Astrocyte (in vitro differentiated cells and primary cell): ENCODE measurements at regions not wholly inside any gene's neighbourhood (a gene's known extent, or its start where the extent isn't known, plus 50 kb on each side); places are given as distances from the start of the nearest gene placed in this dataset.
A peak's percentile ranks its signal among the peaks of the same experiment; 100 is the strongest.

Experiments used
- DNase-seq: peaks from one replicate; pipeline ENCODE4 v3.0.0-alpha.2; 2010; ENCODE audit warnings: low read depth
- FAIRE-seq: peaks from 2 replicates; lab custom pipeline; 2011; peaks lifted over from hg19 to GRCh38; lab: Jason Lieb, UNC
- H2AFZ ChIP-seq: 2 replicates; pipeline ENCODE4 v1.6.0; 2012; ENCODE audit warnings: low read depth, low read length, inconsistent platforms
- H3K27ac ChIP-seq: 2 replicates; pipeline ENCODE4 v1.5.1; 2011; ENCODE audit warnings: low read depth, low read length, inconsistent platforms
- H3K27me3 ChIP-seq: 2 replicates; pipeline ENCODE4 v1.6.0; 2011; ENCODE audit warnings: low read length, inconsistent platforms; ENCODE audit not compliant: insufficient read depth
- H3K36me3 ChIP-seq: 2 replicates; pipeline ENCODE4 v1.5.1; 2011; ENCODE audit warnings: low read length, inconsistent platforms; ENCODE audit not compliant: insufficient read depth
- H3K4me1 ChIP-seq: 2 replicates; pipeline ENCODE4 v1.5.1; 2011; ENCODE audit warnings: low read length, inconsistent platforms; ENCODE audit not compliant: insufficient read depth
- H3K4me2 ChIP-seq: 2 replicates; pipeline ENCODE4 v1.6.0; 2012; ENCODE audit warnings: low read length, inconsistent platforms
- H3K4me3 ChIP-seq: 2 replicates; pipeline ENCODE4 v1.5.1; 2011; ENCODE audit warnings: low read depth, mild to moderate bottlenecking, low read length, inconsistent platforms; ENCODE audit not compliant: insufficient read depth
- H3K79me2 ChIP-seq: 2 replicates; pipeline ENCODE4 v1.6.0; 2012; ENCODE audit warnings: mild to moderate bottlenecking, low read length, inconsistent platforms; ENCODE audit not compliant: insufficient read depth
- H3K9ac ChIP-seq: 2 replicates; pipeline ENCODE4 v1.6.0; 2012; ENCODE audit warnings: mild to moderate bottlenecking, low read length, inconsistent platforms
- H3K9me3 ChIP-seq: 2 replicates; pipeline ENCODE4 v1.5.1; 2012; ENCODE audit warnings: low read depth, mild to moderate bottlenecking, low read length, inconsistent platforms; ENCODE audit not compliant: insufficient read depth
- H4K20me1 ChIP-seq: 2 replicates; pipeline ENCODE4 v1.6.0; 2012; ENCODE audit warnings: low read length, inconsistent platforms; ENCODE audit not compliant: insufficient read depth
- H3K27ac Mint-ChIP-seq: one replicate; pipeline ENCODE4 v1.8.0; 2021; ENCODE audit warnings: mild to moderate bottlenecking, mixed read lengths; ENCODE audit not compliant: unreplicated experiment
- H3K27me3 Mint-ChIP-seq: one replicate; pipeline ENCODE4 v1.8.0; 2021; ENCODE audit warnings: low read depth, mixed read lengths; ENCODE audit not compliant: unreplicated experiment
- H3K36me3 Mint-ChIP-seq: one replicate; pipeline ENCODE4 v1.8.0; 2021; ENCODE audit warnings: low read depth, mixed read lengths; ENCODE audit not compliant: unreplicated experiment
- H3K4me1 Mint-ChIP-seq: one replicate; pipeline ENCODE4 v1.8.0; 2021; ENCODE audit warnings: low read depth, mixed read lengths; ENCODE audit not compliant: unreplicated experiment
- H3K4me3 Mint-ChIP-seq: one replicate; pipeline ENCODE4 v1.8.0; 2021; ENCODE audit warnings: mild to moderate bottlenecking, moderate library complexity, mixed read lengths; ENCODE audit not compliant: unreplicated experiment
- H3K9me3 Mint-ChIP-seq: one replicate; pipeline ENCODE4 v1.8.0; 2021; ENCODE audit warnings: mild to moderate bottlenecking, mixed read lengths; ENCODE audit not compliant: unreplicated experiment
- CTCF ChIP-seq: IDR thresholded peaks from 2 replicates; pipeline ENCODE4 v1.5.1; 2011; ENCODE audit warnings: low read depth, mild to moderate bottlenecking, inconsistent platforms, low read length, moderate library complexity; ENCODE audit not compliant: insufficient read depth
- EZH2 ChIP-seq: IDR thresholded peaks from 2 replicates; pipeline ENCODE4 v1.6.1; 2012; ENCODE audit warnings: mild to moderate bottlenecking, low read length, inconsistent platforms; ENCODE audit not compliant: insufficient read depth

GRCh38 chr2:111628221-111628620, 255.8 kb downstream of the ANAPC1 start:
- Mint-ChIP-seq H3K4me1 (peaks cover 9% of the 10 kb centered on the region), H3K4me3 (no peak overlapping the region), H3K9me3 (peaks cover 21% of the 10 kb centered on the region), H3K27ac (no peak overlapping the region), H3K27me3 (no peaks in the 10 kb centered on the region), H3K36me3 (no peaks in the 10 kb centered on the region)
- TF ChIP-seq CTCF (no peak), EZH2 (no peak)
- Histone ChIP-seq H3K9me3 (no peaks in the 10 kb centered on the region), H3K4me1 (no peaks in the 10 kb centered on the region), H3K9ac (no peak overlapping the region), H3K27me3 (no peaks in the 10 kb centered on the region), H2AFZ (no peak overlapping the region), H3K36me3 (no peaks in the 10 kb centered on the region), H3K79me2 (no peaks in the 10 kb centered on the region), H3K4me3 (no peak overlapping the region), H3K27ac (no peak overlapping the region), H3K4me2 (no peak overlapping the region), H4K20me1 (no peaks in the 10 kb centered on the region)
- DNase-seq (no peak), FAIRE-seq (no peak)

- H3K9me3 Mint-ChIP-seq: peaks cover 21% of the 10 kb centered on the region
These were observed 254.0 kb downstream of the ANAPC1 start for GRCh38 chr2:111629983-111630382.

More at GRCh38 chr2:111629983-111630382, 254.0 kb downstream of the ANAPC1 start:
- Histone ChIP-seq H4K20me1 (no peaks in the 10 kb centered on the region), H3K79me2 (no peaks in the 10 kb centered on the region), H3K4me3 (no peak overlapping the region), H3K9me3 (no peaks in the 10 kb centered on the region), H3K36me3 (no peaks in the 10 kb centered on the region), H3K9ac (no peak overlapping the region), H3K27ac (no peak overlapping the region), H3K4me2 (no peak overlapping the region), H3K27me3 (no peaks in the 10 kb centered on the region), H3K4me1 (no peaks in the 10 kb centered on the region), H2AFZ (no peak overlapping the region)
- H3K27ac Mint-ChIP-seq: no peak overlapping the region
- no peak for DNase-seq
- no peak overlapping the region for H3K4me3 Mint-ChIP-seq
- H3K36me3 Mint-ChIP-seq: no peaks in the 10 kb centered on the region
- TF ChIP-seq CTCF (no peak), EZH2 (no peak)
- peak; percentile 23 for FAIRE-seq
- peaks cover 9% of the 10 kb centered on the region for H3K4me1 Mint-ChIP-seq
- no peaks in the 10 kb centered on the region for H3K27me3 Mint-ChIP-seq
